HEK293 (cell line): ENCODE measurements at regions not wholly inside any gene's neighbourhood (a gene's known extent, or its start where the extent isn't known, plus 50 kb on each side); places are given as distances from the start of the nearest gene placed in this dataset.

Source experiments
- CTCF ChIA-PET: fragments of 350-600 bp; formaldehyde crosslinking; extraction: SDS; loops from one replicate; lab custom pipeline; 2021; ENCODE audit warnings: antibody characterized with exemption; lab: Yijun Ruan, JAX
- POLR2A ChIA-PET: fragments of 300-600 bp; formaldehyde crosslinking; extraction: SDS; loops from one replicate; lab custom pipeline; 2020; ENCODE audit warnings: antibody characterized with exemption, inconsistent platforms; lab: Yijun Ruan, JAX
- H3K27ac ChIP-seq: fragments of 200-500 bp; sonication (Bioruptor generic); 2 replicates; pipeline ENCODE4 v1.5.1; 2014; ENCODE audit warnings: low read depth, low read length, control low read depth, inconsistent platforms; ENCODE audit errors: extremely low read depth
- H3K36me3 ChIP-seq, 2 experiments: fragments of 200-500 bp in 1 of 2; sonication (Bioruptor generic) in 1 of 2; 1 replicate in 1 of 2; 2 replicates in 1 of 2; pipeline ENCODE4 v1.5.1; 2014 to 2017; ENCODE audit warnings: inconsistent platforms in 2 of 2, low read length in 2 of 2; ENCODE audit not compliant: control insufficient read depth in 2 of 2, insufficient read depth in 1 of 2
- H3K4me1 ChIP-seq: fragments of 200-500 bp; sonication (Bioruptor generic); 2 replicates; pipeline ENCODE4 v1.5.1; 2014; ENCODE audit warnings: mild to moderate bottlenecking, low read length, inconsistent platforms; ENCODE audit not compliant: control insufficient read depth, insufficient read depth
- H3K4me3 ChIP-seq: 2 replicates; pipeline ENCODE4 v1.5.1; 2011; ENCODE audit warnings: low read depth, mild to moderate bottlenecking, control low read depth, low read length, moderate library complexity
- H3K9me3 ChIP-seq: fragments of 200-500 bp; sonication (Bioruptor generic); 2 replicates; pipeline ENCODE4 v1.5.1; 2014; ENCODE audit warnings: low read depth, low read length, inconsistent platforms; ENCODE audit not compliant: control insufficient read depth, insufficient read depth
- ELK4 ChIP-seq: IDR thresholded peaks from 2 replicates; pipeline ENCODE4 v1.6.1; 2011; ENCODE audit warnings: mild to moderate bottlenecking, low read depth, low read length, borderline replicate concordance
- FEZF1 ChIP-seq: fragments of 450-650 bp; formaldehyde crosslinking; IDR thresholded peaks from 2 replicates; pipeline ENCODE4 v1.5.1; 2016; ENCODE audit warnings: missing biosample characterization, missing genetic modification characterization
- MEIS1 ChIP-seq: sonication (generic); formaldehyde crosslinking; IDR thresholded peaks from 2 replicates; pipeline ENCODE4 v1.8.1; 2022; ENCODE audit warnings: missing genetic modification reagents, mild to moderate bottlenecking, borderline replicate concordance
- OSR2 ChIP-seq: fragments of 450-650 bp; formaldehyde crosslinking; IDR thresholded peaks from 2 replicates; pipeline ENCODE4 v1.5.1; 2016; ENCODE audit warnings: missing biosample characterization, missing genetic modification characterization
- REST ChIP-seq: fragments of 450-650 bp; formaldehyde crosslinking; IDR thresholded peaks from 2 replicates; pipeline ENCODE4 v1.5.1; 2016; ENCODE audit warnings: missing biosample characterization, missing genetic modification characterization
- ZBTB1 ChIP-seq: fragments of 450-650 bp; formaldehyde crosslinking; IDR thresholded peaks from 2 replicates; pipeline ENCODE4 v1.5.1; 2016; ENCODE audit warnings: missing biosample characterization, missing genetic modification characterization
- ZBTB8A ChIP-seq: fragments of 450-650 bp; formaldehyde crosslinking; IDR thresholded peaks from 2 replicates; pipeline ENCODE4 v1.5.1; 2016; ENCODE audit warnings: missing biosample characterization, missing genetic modification characterization
- ZNF133 ChIP-seq: fragments of 450-650 bp; formaldehyde crosslinking; IDR thresholded peaks from 2 replicates; pipeline ENCODE4 v1.5.1; 2016; ENCODE audit warnings: missing biosample characterization, missing genetic modification characterization
- ZNF138 ChIP-seq: fragments of 450-650 bp; formaldehyde crosslinking; IDR thresholded peaks from 2 replicates; pipeline ENCODE4 v1.5.1; 2016; ENCODE audit warnings: missing biosample characterization, missing genetic modification characterization, borderline replicate concordance
- ZNF140 ChIP-seq: fragments of 450-650 bp; formaldehyde crosslinking; IDR thresholded peaks from 2 replicates; pipeline ENCODE4 v1.5.1; 2016; ENCODE audit warnings: missing biosample characterization, missing genetic modification characterization
- ZNF146 ChIP-seq: fragments of 450-650 bp; formaldehyde crosslinking; IDR thresholded peaks from 2 replicates; pipeline ENCODE4 v1.5.1; 2016; ENCODE audit warnings: missing biosample characterization, missing genetic modification characterization
- ZNF16 ChIP-seq: fragments of 450-650 bp; formaldehyde crosslinking; IDR thresholded peaks from 2 replicates; pipeline ENCODE4 v1.5.1; 2016; ENCODE audit warnings: low read depth, missing biosample characterization, missing genetic modification characterization
- ZNF19 ChIP-seq: fragments of 450-650 bp; formaldehyde crosslinking; IDR thresholded peaks from 2 replicates; pipeline ENCODE4; 2016; ENCODE audit warnings: missing biosample characterization, missing genetic modification characterization, low read depth
- ZNF362 ChIP-seq: fragments of 450-650 bp; formaldehyde crosslinking; IDR thresholded peaks from 2 replicates; pipeline ENCODE4 v1.5.1; 2016; ENCODE audit warnings: missing biosample characterization, missing genetic modification characterization
- ZNF571 ChIP-seq: fragments of 450-650 bp; formaldehyde crosslinking; IDR thresholded peaks from 2 replicates; pipeline ENCODE4 v1.5.0; 2017; ENCODE audit warnings: missing biosample characterization, missing genetic modification characterization
- ZNF596 ChIP-seq: fragments of 450-650 bp; IDR thresholded peaks from 2 replicates; pipeline ENCODE4 v1.5.0; 2018; ENCODE audit warnings: missing biosample characterization, mild to moderate bottlenecking, missing genetic modification characterization, moderate library complexity
- ZNF610 ChIP-seq: fragments of 450-650 bp; formaldehyde crosslinking; IDR thresholded peaks from 2 replicates; pipeline ENCODE4 v1.5.1; 2016; ENCODE audit warnings: missing biosample characterization, missing genetic modification characterization, borderline replicate concordance
- ZNF654 ChIP-seq: fragments of 450-650 bp; formaldehyde crosslinking; IDR thresholded peaks from 2 replicates; pipeline ENCODE4 v1.5.1; 2016; ENCODE audit warnings: low read depth, missing biosample characterization, missing genetic modification characterization
- ZNF670 ChIP-seq: fragments of 450-650 bp; formaldehyde crosslinking; IDR thresholded peaks from 2 replicates; pipeline ENCODE4 v1.5.1; 2016; ENCODE audit warnings: missing biosample characterization, missing genetic modification characterization, low read depth
- ZNF707 ChIP-seq: fragments of 450-650 bp; formaldehyde crosslinking; IDR thresholded peaks from 2 replicates; pipeline ENCODE4 v1.5.1; 2016; ENCODE audit warnings: missing biosample characterization, missing genetic modification characterization
- ZNF747 ChIP-seq: fragments of 450-650 bp; formaldehyde crosslinking; IDR thresholded peaks from 2 replicates; pipeline ENCODE4 v1.5.1; 2016; ENCODE audit warnings: missing biosample characterization, missing genetic modification characterization
- ZNF768 ChIP-seq: fragments of 450-650 bp; formaldehyde crosslinking; IDR thresholded peaks from 2 replicates; pipeline ENCODE4 v1.5.1; 2018; ENCODE audit warnings: missing biosample characterization, mild to moderate bottlenecking, missing genetic modification characterization
- ZSCAN23 ChIP-seq: fragments of 450-650 bp; formaldehyde crosslinking; IDR thresholded peaks from 2 replicates; pipeline ENCODE4 v1.5.1; 2016; ENCODE audit warnings: missing biosample characterization, missing genetic modification characterization
- ZSCAN4 ChIP-seq: fragments of 450-650 bp; formaldehyde crosslinking; IDR thresholded peaks from 2 replicates; pipeline ENCODE4 v1.5.1; 2017; ENCODE audit warnings: missing biosample characterization, missing genetic modification characterization
- TF ChIP-seq, protein P1 (sequence below): fragments of 450-650 bp; formaldehyde crosslinking; IDR thresholded peaks from 2 replicates; pipeline ENCODE4 v1.5.1; 2016; ENCODE audit warnings: missing biosample characterization, missing genetic modification characterization, low read depth
- TF ChIP-seq, protein P2 (sequence below): fragments of 450-650 bp; formaldehyde crosslinking; IDR thresholded peaks from 2 replicates; pipeline ENCODE4 v1.5.1; 2016; ENCODE audit warnings: missing biosample characterization, missing genetic modification characterization

- Histone ChIP-seq H3K36me3 (no peaks in the 10 kb centered on the region), H3K9me3 (no peaks in the 10 kb centered on the region), H3K4me1 (peaks cover 7% of the 10 kb centered on the region; the same call in 1 of the 2 replicates), H3K27ac (no peak overlapping the region), H3K4me3 (no peak overlapping the region)
- ChIA-PET POLR2A (no interaction called here), CTCF (interaction anchor here (1.0 kb wide), 1 partner anchor 9 kb away, joined by 5 read pairs; no protein-coding TSS in a partner anchor)
- no peak for TF ChIP-seq ZNF747 (tag by site-specific recombination)
- no peak for TF ChIP-seq ZNF140 (tag by site-specific recombination)
- TF ChIP-seq ELK4, result no peak
- no peak for TF ChIP-seq ZNF16 (tag by site-specific recombination)
- TF ChIP-seq REST (tag by site-specific recombination), result no peak
- TF ChIP-seq, protein P1, sequence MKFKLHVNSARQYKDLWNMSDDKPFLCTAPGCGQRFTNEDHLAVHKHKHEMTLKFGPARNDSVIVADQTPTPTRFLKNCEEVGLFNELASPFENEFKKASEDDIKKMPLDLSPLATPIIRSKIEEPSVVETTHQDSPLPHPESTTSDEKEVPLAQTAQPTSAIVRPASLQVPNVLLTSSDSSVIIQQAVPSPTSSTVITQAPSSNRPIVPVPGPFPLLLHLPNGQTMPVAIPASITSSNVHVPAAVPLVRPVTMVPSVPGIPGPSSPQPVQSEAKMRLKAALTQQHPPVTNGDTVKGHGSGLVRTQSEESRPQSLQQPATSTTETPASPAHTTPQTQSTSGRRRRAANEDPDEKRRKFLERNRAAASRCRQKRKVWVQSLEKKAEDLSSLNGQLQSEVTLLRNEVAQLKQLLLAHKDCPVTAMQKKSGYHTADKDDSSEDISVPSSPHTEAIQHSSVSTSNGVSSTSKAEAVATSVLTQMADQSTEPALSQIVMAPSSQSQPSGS (tag by site-specific recombination), result no peak
- no peak for TF ChIP-seq ZSCAN23 (tag by site-specific recombination)
- no peak for TF ChIP-seq ZNF654 (tag by site-specific recombination)
- no peak for TF ChIP-seq ZNF707 (tag by site-specific recombination)
- no peak for TF ChIP-seq ZNF768 (tag by site-specific recombination)
- no peak for TF ChIP-seq ZBTB1 (tag by site-specific recombination)
- TF ChIP-seq ZNF19 (tag by site-specific recombination), result no peak
- no peak for TF ChIP-seq ZNF138 (tag by site-specific recombination)
- TF ChIP-seq ZNF571 (tag by site-specific recombination), result no peak
- no peak for TF ChIP-seq MEIS1 (CRISPR knock-in tag)
- no peak for TF ChIP-seq ZSCAN4 (tag by site-specific recombination)
Measured at GRCh38 chr2:37543999-37544557, 127.4 kb downstream of the CDC42EP3 start.

DNA sequence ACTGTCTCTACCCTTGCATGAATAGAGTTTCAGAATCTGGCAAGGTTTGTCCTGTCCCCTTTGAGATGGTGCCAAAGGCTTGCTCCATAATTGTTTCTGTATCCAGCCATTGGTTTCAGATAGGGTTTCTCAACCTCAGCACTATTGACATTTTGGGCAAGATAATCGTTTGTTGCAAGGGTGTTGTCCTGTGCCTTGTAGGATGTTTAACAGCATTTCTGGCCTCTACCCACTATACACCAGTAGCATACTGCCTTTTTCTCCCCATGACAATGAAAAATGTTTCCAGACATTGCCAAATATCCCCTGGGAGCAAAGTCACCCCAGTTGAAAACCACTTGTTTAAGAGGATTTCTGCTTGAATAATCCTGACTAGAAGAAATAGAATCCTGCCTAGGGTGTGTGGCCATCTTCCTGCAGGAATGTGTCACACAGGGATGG is 126.8 kb downstream of the CDC42EP3 start:
- H3K27ac ChIP-seq, result no peak overlapping the region
- CTCF ChIA-PET, result interaction anchor here (0.6 to 1.0 kb wide), 2 partner anchors 10 to 223 kb away, joined by 4 to 5 read pairs; no protein-coding TSS in a partner anchor
- H3K4me3 ChIP-seq, result no peak overlapping the region
- TF ChIP-seq ZBTB8A (tag by site-specific recombination) (no peak), ZNF610 (tag by site-specific recombination) (no peak), ZNF596 (tag by site-specific recombination) (no peak), ZNF146 (no peak), ZNF670 (no peak), ZNF362 (no peak), OSR2 (no peak), FEZF1 (tag by site-specific recombination) (no peak), ZNF133 (tag by site-specific recombination) (no peak)
- TF ChIP-seq, protein P2, sequence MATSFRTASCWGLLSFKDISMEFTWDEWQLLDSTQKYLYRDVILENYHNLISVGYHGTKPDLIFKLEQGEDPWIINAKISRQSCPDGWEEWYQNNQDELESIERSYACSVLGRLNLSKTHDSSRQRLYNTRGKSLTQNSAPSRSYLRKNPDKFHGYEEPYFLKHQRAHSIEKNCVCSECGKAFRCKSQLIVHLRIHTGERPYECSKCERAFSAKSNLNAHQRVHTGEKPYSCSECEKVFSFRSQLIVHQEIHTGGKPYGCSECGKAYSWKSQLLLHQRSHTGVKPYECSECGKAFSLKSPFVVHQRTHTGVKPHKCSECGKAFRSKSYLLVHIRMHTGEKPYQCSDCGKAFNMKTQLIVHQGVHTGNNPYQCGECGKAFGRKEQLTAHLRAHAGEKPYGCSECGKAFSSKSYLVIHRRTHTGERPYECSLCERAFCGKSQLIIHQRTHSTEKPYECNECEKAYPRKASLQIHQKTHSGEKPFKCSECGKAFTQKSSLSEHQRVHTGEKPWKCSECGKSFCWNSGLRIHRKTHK (tag by site-specific recombination), result no peak

More for the DNA sequence above, 126.8 kb downstream of the CDC42EP3 start:
- POLR2A ChIA-PET, result no interaction called here
- no peaks in the 10 kb centered on the region for H3K36me3 ChIP-seq
- peaks cover 7% of the 10 kb centered on the region; the same call in 1 of the 2 replicates for H3K4me1 ChIP-seq
- no peaks in the 10 kb centered on the region for H3K9me3 ChIP-seq
